Pancreas (tissue), 10 donors: ENCODE measurements at regions not wholly inside any gene's neighbourhood (a gene's known extent, or its start where the extent isn't known, plus 50 kb on each side); places are given as distances from the start of the nearest gene placed in this dataset.

Experiments
- ATAC-seq, 4 donors: fragments of 200-7000 bp; cut with Tn5 transposase; one replicate each; pipeline versions ENCODE4 v1.8.0 to v1.9.1; 2020; ENCODE audit warnings: mild to moderate bottlenecking in 4 of 4, moderate library complexity in 4 of 4
- DNase-seq, 6 donors: peaks; one replicate each; pipeline ENCODE4 v3.0.0-alpha.2; 2020
- FAIRE-seq: peaks from 2 replicates; lab custom pipeline; 2012; peaks lifted over from hg19 to GRCh38; lab: Jason Lieb, UNC
- H3K27ac ChIP-seq, 4 donors: fragments of 200-600 bp; sonication (generic); 1 replicate in 3 of 4; 2 replicates in 1 of 4; pipeline versions ENCODE4 v1.5.0 to v1.8.0; 2020
- H3K27me3 ChIP-seq, 4 donors: fragments of 200-600 bp; one replicate each; pipeline ENCODE4 v1.8.0; 2021
- H3K36me3 ChIP-seq, 3 donors: fragments of 200-600 bp; sonication (generic) in 1 of 3; one replicate each; pipeline versions ENCODE4 v1.5.0 to v1.8.0; 2020 to 2021
- H3K4me1 ChIP-seq, 3 donors: fragments of 200-600 bp; one replicate each; pipeline ENCODE4 v1.8.0; 2021
- H3K4me3 ChIP-seq, 4 donors: fragments of 200-600 bp; sonication (generic) in 2 of 4; one replicate each; pipeline versions ENCODE4 v1.5.0 to v1.8.0; 2020 to 2021
- H3K9me3 ChIP-seq, 4 donors: fragments of 200-600 bp; one replicate each; pipeline ENCODE4 v1.8.0; 2021
- CTCF ChIP-seq, 4 donors: fragments of 200-600 bp; sonication (generic) in 3 of 4; IDR thresholded peaks; one replicate each; pipeline versions ENCODE4 v1.5.0 to v1.8.0; 2021; ENCODE audit warnings: antibody characterized with exemption in 4 of 4
- WGBS, 2 donors: extraction: QIAGEN DNeasy Blood & Tissue Kit; methylation state at CpG; one replicate each; pipeline ENCODE4 v1.1.7; 2013; 5-methylcytosine and 5-hydroxymethylcytosine counted together
- intact Hi-C, 3 donors: fragments of 100-400 bp; cut with DNase I; formaldehyde crosslinking; loops; one replicate each; pipeline versions ENCODE4 v1.11.1 to v1.14.2; 2022
- donor health status: healthy with polysubstance abuse.
- donor health status: DM: no; HTN: no; CAD: no; lungs with moderate emphysema.
- donor health status: DM: no; HTN: no; CAD: no.
- donor health status: control.
- donor health status: control.
- donor health status: Bipolar disorder and iron deficiency.
- donor health status: DM: yes; HTN: yes; CAD: no.
- donor health status: DM: no; HTN: no; CAD: no.
- donor health status: DM: no; HTN: no; CAD: no.
- donor health status: DM: yes; HTN: yes; CAD: no.

- Histone ChIP-seq H3K9me3 (no peaks in the 10 kb centered on the region), H3K36me3 (no peaks in the 10 kb centered on the region), H3K4me1 (no peaks in the 10 kb centered on the region), H3K27ac (no peak overlapping the region), H3K27me3 (no peaks in the 10 kb centered on the region), H3K4me3 (no peak overlapping the region)
- ATAC-seq (no peak), FAIRE-seq (no peak), DNase-seq (no peak)
- 83 to 91% methylated on average over 4 of the region's 4 CpGs for WGBS, 2 donors
- TF ChIP-seq CTCF (IDR thresholded peaks at IDR 0.05) = no peak
- intact Hi-C loops = no loop called here
Measured at GRCh38 chr6:121855521-121855920, 420.1 kb downstream of the GJA1 start.

- no peak for DNase-seq
- ATAC-seq = no peak
- 85 to 87% methylated on average over 2 of the region's 2 CpGs for WGBS, 2 donors
- FAIRE-seq = no peak
- Histone ChIP-seq H3K36me3 (no peaks in the 10 kb centered on the region), H3K27ac (no peak overlapping the region), H3K4me1 (no peaks in the 10 kb centered on the region), H3K4me3 (no peak overlapping the region), H3K27me3 (no peaks in the 10 kb centered on the region), H3K9me3 (no peaks in the 10 kb centered on the region)
- intact Hi-C loops = no loop called here
- no peak for TF ChIP-seq CTCF (IDR thresholded peaks at IDR 0.05)
Measured at GRCh38 chr6:121856296-121856695, 420.9 kb downstream of the GJA1 start.

GRCh38 chr6:121857551-121857950 lies 422.1 kb downstream of the GJA1 start:
- Histone ChIP-seq H3K27ac (no peak overlapping the region), H3K4me3 (no peak overlapping the region), H3K27me3 (no peaks in the 10 kb centered on the region), H3K4me1 (no peaks in the 10 kb centered on the region), H3K36me3 (no peaks in the 10 kb centered on the region), H3K9me3 (no peaks in the 10 kb centered on the region)
- no peak for TF ChIP-seq CTCF (IDR thresholded peaks at IDR 0.05)
- no peak for ATAC-seq
- intact Hi-C loops = no loop called here
- FAIRE-seq = no peak
- no peak for DNase-seq
- WGBS, 2 donors = 58 to 63% methylated on average over 2 of the region's 2 CpGs

GRCh38 chr6:121858310-121858709 lies 422.9 kb downstream of the GJA1 start:
- no peaks in the 10 kb centered on the region for H3K36me3 ChIP-seq
- no peak for TF ChIP-seq CTCF (IDR thresholded peaks at IDR 0.05)
- intact Hi-C loops = no loop called here
- H3K9me3 ChIP-seq = no peaks in the 10 kb centered on the region
- ATAC-seq (no peak), DNase-seq (no peak), FAIRE-seq (no peak)
- H3K4me1 ChIP-seq = no peaks in the 10 kb centered on the region
- no peaks in the 10 kb centered on the region for H3K27me3 ChIP-seq
- H3K4me3 ChIP-seq = no peak overlapping the region
- H3K27ac ChIP-seq = no peak overlapping the region
- 72 to 89% methylated on average over 4 of the region's 4 CpGs for WGBS, 2 donors

- no peak overlapping the region for H3K27ac ChIP-seq
- no peaks in the 10 kb centered on the region for H3K4me1 ChIP-seq
- no peaks in the 10 kb centered on the region for H3K9me3 ChIP-seq
- no peaks in the 10 kb centered on the region for H3K27me3 ChIP-seq
- 74 to 76% methylated on average over 1 of the region's 1 CpG for WGBS, 2 donors
- DNase-seq = no peak
- no peak for TF ChIP-seq CTCF (IDR thresholded peaks at IDR 0.05)
- FAIRE-seq = no peak
- H3K4me3 ChIP-seq = no peak overlapping the region
- no peak for ATAC-seq
- H3K36me3 ChIP-seq = no peaks in the 10 kb centered on the region
- intact Hi-C loops = no loop called here
Measured at GRCh38 chr6:121858986-121859385, 423.5 kb downstream of the GJA1 start.
